AG09319 (cell line): ENCODE measurements at regions not wholly inside any gene's neighbourhood (a gene's known extent, or its start where the extent isn't known, plus 50 kb on each side); places are given as distances from the start of the nearest gene placed in this dataset.

ENCODE experiments used
- DNase-seq: peaks from one replicate; pipeline ENCODE4 v3.0.0-alpha.2; 2010; ENCODE audit warnings: low read depth; ENCODE audit errors: extremely low read depth
- CTCF ChIP-seq: IDR thresholded peaks from 2 replicates; pipeline ENCODE4 v1.5.1; 2011; ENCODE audit warnings: low read depth, mild to moderate bottlenecking, inconsistent platforms, low read length, moderate library complexity

- no peak for DNase-seq
- TF ChIP-seq CTCF: no peak
These were observed 105.9 kb downstream of the ID4 start for GRCh38 chr6:19943042-19943441.

DNA sequence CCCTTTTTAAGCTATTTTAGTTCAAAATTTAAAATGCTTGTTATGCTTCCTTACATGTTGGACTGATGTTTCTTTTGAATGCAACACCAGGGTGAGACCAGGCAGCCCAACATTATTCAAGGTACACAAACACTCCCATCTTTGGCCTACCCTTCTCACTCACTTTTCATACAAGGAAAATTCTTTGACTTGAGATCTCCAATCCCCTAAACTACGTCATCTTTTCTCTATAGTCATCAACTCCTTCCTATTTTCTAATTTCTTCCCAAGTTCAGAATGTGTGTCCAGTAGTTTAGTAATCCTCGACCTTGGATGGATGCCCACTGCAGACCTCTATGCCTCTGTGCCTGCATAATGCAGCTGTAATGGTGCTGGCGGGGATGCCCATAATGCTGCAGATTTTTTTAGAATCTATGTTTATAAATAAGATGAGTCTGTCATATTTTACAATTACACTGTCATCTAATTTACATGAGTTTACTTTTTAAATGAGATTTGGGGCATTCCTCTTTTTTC is 108.7 kb downstream of the ID4 start:
- TF ChIP-seq CTCF: no peak

GRCh38 chr6:19949155-19949554 is 112.0 kb downstream of the ID4 start:
- no peak for TF ChIP-seq CTCF
- no peak for DNase-seq

More for the DNA sequence above, 108.7 kb downstream of the ID4 start:
- no peak for DNase-seq

GRCh38 chr6:19964115-19964514 is 126.9 kb downstream of the ID4 start:
- no peak for DNase-seq
- TF ChIP-seq CTCF: no peak

DNA sequence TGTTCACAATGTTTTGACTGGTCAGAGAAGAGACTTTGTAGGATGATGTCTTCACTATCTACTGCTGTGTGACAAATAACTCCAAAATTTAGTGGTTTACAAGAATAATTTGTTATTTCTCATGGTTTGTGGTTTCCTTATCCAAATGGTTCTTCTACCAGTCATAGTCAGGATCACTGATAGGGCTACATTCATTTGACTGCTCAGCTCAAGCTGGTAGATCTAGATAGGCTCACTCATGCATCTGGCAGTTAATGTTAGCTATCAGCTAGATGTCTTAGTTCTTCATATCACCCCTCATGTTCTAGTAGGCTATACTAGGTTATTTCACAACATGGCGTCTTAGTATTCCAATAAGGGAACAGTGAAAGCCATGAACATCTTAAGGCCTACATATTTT is 131.0 kb downstream of the ID4 start:
- DNase-seq: no peak
- TF ChIP-seq CTCF: no peak

DNA sequence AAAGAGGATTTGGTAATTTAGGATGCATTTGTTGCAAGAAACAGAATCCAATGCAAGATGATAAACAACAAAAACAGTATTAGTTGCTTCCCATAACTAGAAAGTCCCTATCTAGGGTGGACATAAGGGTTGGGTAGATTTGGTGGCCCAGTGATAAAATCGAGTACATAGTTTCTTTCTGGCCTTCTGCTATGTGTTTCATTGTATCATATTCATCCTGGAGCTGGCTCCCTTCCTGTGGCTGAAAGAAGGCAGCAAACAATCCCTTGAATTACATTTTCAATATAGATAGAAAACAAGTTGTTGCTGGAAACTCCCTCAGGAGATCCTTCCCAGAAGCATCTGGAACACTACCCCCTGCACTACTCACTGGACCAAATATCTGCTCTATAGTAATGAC is 135.1 kb downstream of the ID4 start:
- DNase-seq: no peak
- no peak for TF ChIP-seq CTCF

DNA sequence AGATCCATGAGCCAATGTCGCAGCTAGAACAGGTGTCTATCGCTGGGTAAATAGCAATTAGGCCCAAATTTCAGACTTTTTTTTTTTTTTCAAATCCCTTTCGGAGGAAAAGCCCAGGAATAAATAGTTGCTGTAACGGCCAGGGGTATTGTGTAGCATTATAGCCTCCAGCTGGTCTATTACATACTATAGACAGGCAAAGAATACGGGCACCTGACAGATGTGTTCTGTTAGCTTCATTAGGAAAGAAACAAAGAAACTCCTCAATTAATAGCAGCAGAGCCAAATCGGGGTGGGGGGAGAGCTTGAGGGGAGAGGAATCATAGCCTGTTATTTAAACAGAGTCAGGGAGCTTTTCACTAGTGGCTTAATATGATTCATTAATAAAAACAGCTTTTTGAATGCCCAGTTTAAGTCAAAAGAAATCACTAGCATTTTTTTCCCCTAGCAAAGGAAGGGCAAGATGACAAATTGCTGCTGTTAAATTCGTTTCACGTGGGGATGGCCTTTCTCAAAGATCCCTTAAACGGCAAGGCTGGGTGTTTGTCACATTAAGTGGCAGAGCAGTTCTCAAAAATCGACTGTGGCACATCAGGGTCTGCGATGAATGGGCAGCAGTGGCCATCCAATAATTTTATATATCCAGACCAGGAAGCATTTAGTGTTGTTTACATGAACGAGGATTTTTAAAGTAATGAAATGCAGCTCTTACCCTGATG is 139.4 kb downstream of the ID4 start:
- no peak for DNase-seq
- TF ChIP-seq CTCF: no peak
